ENCODE measurements at regions not wholly inside any gene's neighbourhood (a gene's known extent, or its start where the extent isn't known, plus 50 kb on each side); places are given as distances from the start of the nearest gene placed in this dataset.

DNA sequence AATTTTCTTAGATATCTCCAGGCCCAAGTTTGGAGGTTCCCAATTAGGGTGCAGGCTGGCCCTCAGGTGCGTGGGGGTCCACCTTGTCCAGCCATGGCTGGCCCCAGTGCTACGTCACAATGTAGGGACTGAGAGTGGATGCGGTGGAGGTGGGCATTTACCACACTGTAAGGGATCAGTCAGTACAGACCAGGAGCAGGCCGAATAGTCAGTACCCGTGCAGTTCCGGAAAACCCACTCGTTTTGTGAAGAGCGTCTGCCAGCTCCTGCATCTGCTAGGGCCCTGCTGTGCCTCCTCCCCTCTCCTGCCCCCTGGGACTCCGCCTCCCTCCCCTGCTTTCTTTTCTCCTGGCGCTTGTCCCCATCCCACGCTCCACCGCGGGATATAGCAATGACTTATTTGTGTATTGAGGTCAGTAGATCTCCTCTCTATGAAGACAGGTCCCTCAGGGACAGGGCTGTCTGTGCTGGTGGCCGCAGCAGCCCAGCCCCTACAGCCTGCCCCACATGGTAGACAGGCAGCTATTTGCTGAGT lies 50.4 kb upstream of the SEPTIN5 start:
- DNase-seq: no peak

DNA sequence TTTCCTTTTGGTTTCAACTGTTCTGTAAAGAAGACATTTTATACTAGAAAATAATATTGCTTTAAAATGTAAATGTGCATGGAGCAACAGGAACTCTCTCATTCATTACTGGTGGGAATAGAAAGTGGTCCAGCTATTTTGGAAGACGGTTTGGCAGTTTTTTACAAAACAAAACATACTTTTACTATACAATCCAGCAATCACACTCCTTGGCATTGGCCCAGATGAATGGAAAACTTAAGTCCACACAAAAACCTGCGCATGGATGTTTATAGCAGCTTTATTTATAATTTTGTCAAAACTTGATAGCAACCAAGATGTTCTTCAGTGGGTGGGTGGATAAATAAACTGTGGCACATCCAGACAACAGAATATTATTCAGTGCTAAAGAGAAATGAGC lies 49.9 kb upstream of the SEPTIN5 start:
- DNase-seq: no peak

Measured in activated naive CD4-positive, alpha-beta T cell (primary cell).